Neutrophil (primary cell): ENCODE measurements at regions not wholly inside any gene's neighbourhood (a gene's known extent, or its start where the extent isn't known, plus 50 kb on each side); places are given as distances from the start of the nearest gene placed in this dataset.

Source experiments
- H3K27ac ChIP-seq: fragments of 200-600 bp; sonication (generic); 2 replicates; pipeline ENCODE4 v1.5.1; 2016; ENCODE audit warnings: mild to moderate bottlenecking, moderate library complexity
- H3K27me3 ChIP-seq: fragments of 200-600 bp; sonication (generic); 2 replicates; pipeline ENCODE4 v1.6.0; 2016; ENCODE audit warnings: mild to moderate bottlenecking
- H3K36me3 ChIP-seq: fragments of 200-600 bp; sonication (generic); 2 replicates; pipeline ENCODE4 v1.5.1; 2017
- H3K4me1 ChIP-seq, 2 experiments: fragments of 200-600 bp in 1 of 2; sonication (generic) in 1 of 2; 1 replicate in 1 of 2; 2 replicates in 1 of 2; pipeline versions ENCODE4 v1.5.1 to v1.6.1; 2013 to 2016; ENCODE audit warnings: low read depth in 1 of 2, low read length in 1 of 2, mild to moderate bottlenecking in 1 of 2, moderate library complexity in 1 of 2; ENCODE audit not compliant: control insufficient read depth in 1 of 2, insufficient read depth in 1 of 2
- H3K4me3 ChIP-seq, 2 experiments: fragments of 200-600 bp in 1 of 2; sonication (generic) in 1 of 2; 1 replicate in 1 of 2; 2 replicates in 1 of 2; pipeline ENCODE4 v1.5.1; 2013 to 2016; ENCODE audit warnings: low read depth in 1 of 2, low read length in 1 of 2, mild to moderate bottlenecking in 1 of 2, moderate library complexity in 1 of 2
- H3K9me3 ChIP-seq: fragments of 200-600 bp; sonication (generic); 2 replicates; pipeline ENCODE4 v1.5.1; 2016
- CTCF ChIP-seq: fragments of 200-600 bp; sonication (generic); IDR thresholded peaks from 2 replicates; pipeline ENCODE4 v1.5.1; 2016; ENCODE audit warnings: antibody characterized with exemption

DNA sequence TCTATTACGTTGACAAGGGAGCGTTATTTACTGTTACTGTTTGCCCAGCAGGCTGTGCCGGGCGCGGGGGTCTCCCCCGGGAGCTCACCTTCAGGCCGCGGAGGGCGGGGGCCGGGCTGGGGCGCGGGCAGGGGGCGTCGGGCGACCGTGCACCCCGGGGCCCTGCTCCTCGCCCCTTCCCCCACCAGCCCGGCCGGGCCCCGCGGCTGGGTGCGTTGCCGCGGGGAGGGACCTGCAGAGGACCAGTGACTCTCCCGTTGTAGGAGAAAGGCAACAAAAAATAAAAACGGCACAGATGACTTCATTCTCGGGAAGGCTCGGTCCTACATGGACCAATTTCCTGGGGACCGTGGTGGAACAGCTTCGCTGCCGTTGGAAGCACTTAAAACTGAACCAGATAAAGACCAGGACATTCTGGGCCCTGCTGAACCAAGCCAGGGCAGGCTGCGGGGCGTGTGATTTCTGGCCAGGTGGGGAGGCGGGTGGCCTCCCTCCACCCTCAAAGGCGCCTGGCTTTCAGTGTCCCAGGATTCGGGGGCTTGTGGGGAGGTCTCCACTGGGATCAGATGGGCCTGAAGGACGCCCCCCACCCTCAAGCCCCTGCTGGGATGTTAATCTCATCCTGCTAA, 57.4 kb downstream of the IGLL1 start:
- H3K27ac ChIP-seq: no peak overlapping the region
- no peak overlapping the region for H3K4me3 ChIP-seq
- no peaks in the 10 kb centered on the region for H3K36me3 ChIP-seq
- no peaks in the 10 kb centered on the region for H3K9me3 ChIP-seq
- H3K27me3 ChIP-seq: peaks cover 66% of the 10 kb centered on the region
- peaks cover 4 to 10% of the 10 kb centered on the region in 2 experiments for H3K4me1 ChIP-seq
- no peak for TF ChIP-seq CTCF

GRCh38 chr22:23521441-23522113, 58.5 kb downstream of the IGLL1 start:
- no peak for TF ChIP-seq CTCF
- peak overlapping the region in 1 of 2 experiments; percentile 21 for H3K4me3 ChIP-seq

GRCh38 chr22:23520863-23521440, 59.1 kb downstream of the IGLL1 start:
- Histone ChIP-seq H3K27ac (no peak overlapping the region), H3K27me3 (peaks cover 66% of the 10 kb centered on the region), H3K9me3 (no peaks in the 10 kb centered on the region), H3K4me1 (peaks cover 4 to 10% of the 10 kb centered on the region in 2 experiments), H3K36me3 (no peaks in the 10 kb centered on the region), H3K4me3 (no peak overlapping the region)
- TF ChIP-seq CTCF: no peak

More at GRCh38 chr22:23521441-23522113, 58.5 kb downstream of the IGLL1 start:
- Histone ChIP-seq H3K4me1 (peaks cover 4 to 10% of the 10 kb centered on the region in 2 experiments), H3K27ac (no peak overlapping the region), H3K36me3 (no peaks in the 10 kb centered on the region), H3K9me3 (no peaks in the 10 kb centered on the region), H3K27me3 (peaks cover 66% of the 10 kb centered on the region)

DNA sequence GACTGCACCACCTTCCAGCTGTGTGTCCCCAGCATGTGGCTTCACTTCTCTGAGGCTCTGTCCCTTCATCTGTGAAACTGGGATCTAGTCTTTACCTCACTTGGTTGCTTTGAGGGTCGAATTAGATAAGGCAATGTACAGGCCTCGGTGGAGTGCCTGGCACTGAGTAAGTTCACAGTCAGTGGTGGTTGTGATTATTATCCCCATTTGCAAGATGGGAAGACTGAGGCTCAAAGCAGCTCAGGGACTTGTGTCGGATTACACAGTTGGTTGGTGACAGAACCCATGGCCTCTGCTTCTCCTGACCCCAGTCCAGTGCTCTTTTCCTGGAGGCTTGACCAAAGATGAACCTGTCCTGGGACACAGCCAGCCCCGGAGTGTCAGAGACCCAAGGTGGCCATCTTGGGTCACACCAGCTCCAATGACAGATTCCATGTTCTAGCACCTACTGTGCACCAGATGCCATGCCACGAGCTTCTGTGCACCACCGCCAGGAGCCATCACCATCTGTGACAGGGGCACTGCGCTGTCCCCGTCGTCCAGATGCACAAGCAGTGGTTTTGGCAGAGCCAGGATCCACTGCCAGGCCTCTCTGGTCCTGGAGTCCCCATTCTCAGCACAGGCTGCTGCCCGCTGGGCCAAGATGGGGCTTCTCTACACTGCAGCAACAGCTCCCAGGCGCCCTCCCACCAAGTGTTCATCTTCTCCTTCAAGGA, 60.5 kb downstream of the IGLL1 start:
- Histone ChIP-seq H3K36me3 (no peaks in the 10 kb centered on the region), H3K4me3 (no peak overlapping the region), H3K9me3 (no peaks in the 10 kb centered on the region), H3K4me1 (peaks cover 4 to 10% of the 10 kb centered on the region in 2 experiments), H3K27ac (no peak overlapping the region), H3K27me3 (peaks cover 56% of the 10 kb centered on the region)
- no peak for TF ChIP-seq CTCF

DNA sequence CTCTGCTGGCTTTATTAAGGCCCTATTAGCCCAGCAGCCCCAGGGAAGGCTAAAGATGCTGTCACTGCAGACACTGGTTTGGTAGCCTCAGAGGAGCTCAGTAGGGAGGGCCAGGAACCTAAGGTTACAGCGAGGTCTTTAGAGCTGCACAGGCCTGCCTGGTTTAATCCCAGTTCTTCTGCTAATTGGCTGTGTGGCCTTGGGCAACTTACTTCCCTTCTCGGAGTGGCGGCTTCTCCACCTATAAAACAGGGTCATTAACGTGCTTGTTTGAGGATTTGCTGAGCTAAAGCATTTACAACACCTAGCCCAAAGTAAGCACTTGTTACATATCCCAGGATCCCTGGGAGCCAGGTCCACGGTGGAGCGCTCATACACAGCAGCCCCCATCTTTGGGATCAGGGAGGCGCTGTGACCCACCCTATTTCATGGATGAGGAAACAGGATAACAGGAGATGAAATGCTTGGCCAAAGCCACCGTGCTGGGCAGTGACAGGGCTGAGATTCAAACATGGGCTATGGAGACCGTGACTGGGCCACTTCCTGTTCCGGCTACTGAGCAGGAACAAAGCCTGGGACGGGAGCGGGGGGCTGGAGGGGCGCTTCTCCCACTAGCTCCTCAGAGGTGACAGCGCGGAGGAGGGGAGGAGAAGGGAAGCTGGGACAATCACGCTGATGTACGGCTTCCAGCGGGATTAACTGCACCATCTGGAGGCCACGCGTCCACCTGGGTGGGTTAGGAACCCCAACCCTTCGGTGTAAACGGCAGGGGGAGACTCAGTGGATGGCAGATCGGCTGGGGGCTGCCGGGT, 61.5 kb downstream of the IGLL1 start:
- H3K36me3 ChIP-seq: no peaks in the 10 kb centered on the region
- no peak overlapping the region for H3K4me3 ChIP-seq
- H3K9me3 ChIP-seq: no peaks in the 10 kb centered on the region
- no peak overlapping the region for H3K27ac ChIP-seq
- TF ChIP-seq CTCF: no peak
- peaks cover 4 to 10% of the 10 kb centered on the region in 2 experiments for H3K4me1 ChIP-seq
- peaks cover 46% of the 10 kb centered on the region for H3K27me3 ChIP-seq
